ENCODE measurements at regions not wholly inside any gene's neighbourhood (a gene's known extent, or its start where the extent isn't known, plus 50 kb on each side); places are given as distances from the start of the nearest gene placed in this dataset.

GRCh38 chr12:5101686-5102085, 58.0 kb downstream of the KCNA5 start:
- no peaks in the 10 kb centered on the region for H3K9me3 ChIP-seq (ENCODE audit: low read length)

GRCh38 chr12:5102261-5102789, 58.6 kb downstream of the KCNA5 start:
- TF ChIP-seq SMC3 (conservative IDR thresholded peaks at IDR 0.05; ENCODE audit: poor library complexity) (no peak), MXI1 (conservative IDR thresholded peaks at IDR 0.05; ENCODE audit: poor library complexity, severe bottlenecking) (no peak), TAF1 (IDR thresholded peaks at IDR 0.05; ENCODE audit: low read depth) (no peak), EP300 (conservative IDR thresholded peaks at IDR 0.05; ENCODE audit: poor library complexity, severe bottlenecking) (no peak), POLR2AphosphoS5 (IDR thresholded peaks at IDR 0.05) (no peak)
- TF ChIP-seq, protein P1, sequence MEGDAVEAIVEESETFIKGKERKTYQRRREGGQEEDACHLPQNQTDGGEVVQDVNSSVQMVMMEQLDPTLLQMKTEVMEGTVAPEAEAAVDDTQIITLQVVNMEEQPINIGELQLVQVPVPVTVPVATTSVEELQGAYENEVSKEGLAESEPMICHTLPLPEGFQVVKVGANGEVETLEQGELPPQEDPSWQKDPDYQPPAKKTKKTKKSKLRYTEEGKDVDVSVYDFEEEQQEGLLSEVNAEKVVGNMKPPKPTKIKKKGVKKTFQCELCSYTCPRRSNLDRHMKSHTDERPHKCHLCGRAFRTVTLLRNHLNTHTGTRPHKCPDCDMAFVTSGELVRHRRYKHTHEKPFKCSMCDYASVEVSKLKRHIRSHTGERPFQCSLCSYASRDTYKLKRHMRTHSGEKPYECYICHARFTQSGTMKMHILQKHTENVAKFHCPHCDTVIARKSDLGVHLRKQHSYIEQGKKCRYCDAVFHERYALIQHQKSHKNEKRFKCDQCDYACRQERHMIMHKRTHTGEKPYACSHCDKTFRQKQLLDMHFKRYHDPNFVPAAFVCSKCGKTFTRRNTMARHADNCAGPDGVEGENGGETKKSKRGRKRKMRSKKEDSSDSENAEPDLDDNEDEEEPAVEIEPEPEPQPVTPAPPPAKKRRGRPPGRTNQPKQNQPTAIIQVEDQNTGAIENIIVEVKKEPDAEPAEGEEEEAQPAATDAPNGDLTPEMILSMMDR (IDR thresholded peaks at IDR 0.05; ENCODE audit: poor library complexity, severe bottlenecking), result no peak
- Histone ChIP-seq H3K4me3 (ENCODE audit: low read length) (no peak overlapping the region), H3K9ac (ENCODE audit: low read length) (no peak overlapping the region), H3K27me3 (ENCODE audit: insufficient read depth, low read depth, low read length) (no peaks in the 10 kb centered on the region), H4K20me1 (ENCODE audit: insufficient read depth) (no peaks in the 10 kb centered on the region), H3K27ac (ENCODE audit: low read length) (no peak overlapping the region), H2AFZ (ENCODE audit: low read depth, low read length) (no peak overlapping the region), H3K36me3 (ENCODE audit: insufficient read depth, low read length) (no peaks in the 10 kb centered on the region), H3K9me2 (ENCODE audit: insufficient read depth, low read length) (no peaks in the 10 kb centered on the region), H3K79me2 (replicated peaks; ENCODE audit: insufficient read depth, low read length) (no peaks in the 10 kb centered on the region), H3F3A (ENCODE audit: insufficient read depth, low read length, poor library complexity, severe bottlenecking) (no peaks in the 10 kb centered on the region), H3K4me2 (ENCODE audit: low read length) (no peak overlapping the region), H3K9me3 (ENCODE audit: low read length) (no peaks in the 10 kb centered on the region)

More at GRCh38 chr12:5101686-5102085, 58.0 kb downstream of the KCNA5 start:
- Histone ChIP-seq H3K4me3 (ENCODE audit: low read length) (no peak overlapping the region), H4K20me1 (ENCODE audit: insufficient read depth) (no peaks in the 10 kb centered on the region), H3K4me2 (ENCODE audit: low read length) (no peak overlapping the region), H3K79me2 (replicated peaks; ENCODE audit: insufficient read depth, low read length) (no peaks in the 10 kb centered on the region), H3K36me3 (ENCODE audit: insufficient read depth, low read length) (no peaks in the 10 kb centered on the region), H2AFZ (ENCODE audit: low read depth, low read length) (no peak overlapping the region), H3K9me2 (ENCODE audit: insufficient read depth, low read length) (no peaks in the 10 kb centered on the region), H3K27ac (ENCODE audit: low read length) (no peak overlapping the region), H3K27me3 (ENCODE audit: insufficient read depth, low read depth, low read length) (no peaks in the 10 kb centered on the region), H3F3A (ENCODE audit: insufficient read depth, low read length, poor library complexity, severe bottlenecking) (no peaks in the 10 kb centered on the region), H3K9ac (ENCODE audit: low read length) (no peak overlapping the region)
- TF ChIP-seq SMC3 (conservative IDR thresholded peaks at IDR 0.05; ENCODE audit: poor library complexity) (no peak), REST (IDR thresholded peaks at IDR 0.05; ENCODE audit: borderline replicate concordance) (no peak), RAD21 (conservative IDR thresholded peaks at IDR 0.05) (no peak), MXI1 (conservative IDR thresholded peaks at IDR 0.05; ENCODE audit: poor library complexity, severe bottlenecking) (no peak), POLR2AphosphoS5 (IDR thresholded peaks at IDR 0.05) (no peak), EP300 (conservative IDR thresholded peaks at IDR 0.05; ENCODE audit: poor library complexity, severe bottlenecking) (no peak), TAF1 (IDR thresholded peaks at IDR 0.05; ENCODE audit: low read depth) (no peak), EZH2 (IDR thresholded peaks at IDR 0.05; ENCODE audit: borderline replicate concordance, insufficient read depth, low read length, poor library complexity, severe bottlenecking) (no peak)
- TF ChIP-seq, protein P1 (IDR thresholded peaks at IDR 0.05; ENCODE audit: poor library complexity, severe bottlenecking), result no peak
